ENCODE measurements at regions not wholly inside any gene's neighbourhood (a gene's known extent, or its start where the extent isn't known, plus 50 kb on each side); places are given as distances from the start of the nearest gene placed in this dataset.

GRCh38 chr11:128407962-128408361, 179.4 kb downstream of the ETS1 start:
- POLR2A ChIA-PET, result interaction anchor here (0.5 to 6.3 kb wide), 6 partner anchors 7 to 217 kb away, joined by 3 to 42 read pairs (median 4); no protein-coding TSS in a partner anchor
- H3K4me1 ChIP-seq (ENCODE audit: insufficient read depth, low read length, poor library complexity, severe bottlenecking), result peaks cover 3% of the 10 kb centered on the region
- no peaks in the 10 kb centered on the region for H3K9me3 ChIP-seq (ENCODE audit: low read length)
- no peaks in the 10 kb centered on the region for H4K20me1 ChIP-seq (ENCODE audit: insufficient read depth, low read length)
- DNase-seq (ENCODE audit: low spot score), result no peak
- H3K36me3 ChIP-seq (ENCODE audit: insufficient read depth, low read length), result no peaks in the 10 kb centered on the region
- TF ChIP-seq CTCF (conservative IDR thresholded peaks at IDR 0.05; ENCODE audit: low read length) (no peak), EZH2phosphoT487 (IDR thresholded peaks at IDR 0.05; ENCODE audit: borderline replicate concordance, low read depth, low read length) (no peak)
- BruUV-seq (replicated peaks), result no TSS peak
- H3K4me3 ChIP-seq (ENCODE audit: low read depth, low read length, poor library complexity, severe bottlenecking), result no peak overlapping the region
- no peak overlapping the region for H3K4me2 ChIP-seq (ENCODE audit: low read length)
- CTCF ChIA-PET (ENCODE audit: unreplicated experiment), result no interaction called here
- intact Hi-C loops (cut with micrococcal nuclease; ENCODE audit: unreplicated experiment), result no loop called here
- H3K27ac ChIP-seq (ENCODE audit: low read depth, low read length, poor library complexity, severe bottlenecking), result no peak overlapping the region
- H2AFZ ChIP-seq (ENCODE audit: low read length), result no peak overlapping the region
- H3K9me2 ChIP-seq (ENCODE audit: insufficient read depth, low read length), result no peaks in the 10 kb centered on the region
- H3K79me2 ChIP-seq (ENCODE audit: insufficient read depth, low read depth, low read length), result no peaks in the 10 kb centered on the region

GRCh38 chr11:128405714-128406662, 181.4 kb downstream of the ETS1 start:
- DNase-seq (ENCODE audit: low spot score), result no peak
- Histone ChIP-seq H2AFZ (ENCODE audit: low read length) (no peak overlapping the region), H3K4me1 (ENCODE audit: insufficient read depth, low read length, poor library complexity, severe bottlenecking) (no peaks in the 10 kb centered on the region), H4K20me1 (ENCODE audit: insufficient read depth, low read length) (no peaks in the 10 kb centered on the region), H3K9me2 (ENCODE audit: insufficient read depth, low read length) (no peaks in the 10 kb centered on the region), H3K27ac (ENCODE audit: low read depth, low read length, poor library complexity, severe bottlenecking) (no peak overlapping the region), H3K79me2 (ENCODE audit: insufficient read depth, low read depth, low read length) (no peaks in the 10 kb centered on the region), H3K4me3 (ENCODE audit: low read depth, low read length, poor library complexity, severe bottlenecking) (no peak overlapping the region), H3K4me2 (ENCODE audit: low read length) (no peak overlapping the region), H3K9me3 (ENCODE audit: low read length) (no peaks in the 10 kb centered on the region), H3K36me3 (ENCODE audit: insufficient read depth, low read length) (no peaks in the 10 kb centered on the region)
- TF ChIP-seq CTCF (conservative IDR thresholded peaks at IDR 0.05; ENCODE audit: low read length), result no peak
- no peak for TF ChIP-seq EZH2phosphoT487 (IDR thresholded peaks at IDR 0.05; ENCODE audit: borderline replicate concordance, low read depth, low read length)
- no TSS peak for BruUV-seq (replicated peaks)
- intact Hi-C loops (cut with micrococcal nuclease; ENCODE audit: unreplicated experiment), result no loop called here
- ChIA-PET POLR2A (interaction anchor here (0.5 to 2.8 kb wide), 6 partner anchors 12 to 113 kb away, joined by 3 to 12 read pairs (median 4); no protein-coding TSS in a partner anchor), CTCF (ENCODE audit: unreplicated experiment) (interaction anchor here (0.7 kb wide), 1 partner anchor 12 kb away, joined by 3 read pairs; no protein-coding TSS in a partner anchor)

GRCh38 chr11:128405112-128405511, 182.2 kb downstream of the ETS1 start:
- no peak for DNase-seq (ENCODE audit: low spot score)
- H3K9me2 ChIP-seq (ENCODE audit: insufficient read depth, low read length), result no peaks in the 10 kb centered on the region
- no peak overlapping the region for H3K4me3 ChIP-seq (ENCODE audit: low read depth, low read length, poor library complexity, severe bottlenecking)
- H3K27ac ChIP-seq (ENCODE audit: low read depth, low read length, poor library complexity, severe bottlenecking), result no peak overlapping the region
- H3K36me3 ChIP-seq (ENCODE audit: insufficient read depth, low read length), result no peaks in the 10 kb centered on the region
- no peaks in the 10 kb centered on the region for H3K9me3 ChIP-seq (ENCODE audit: low read length)
- H3K79me2 ChIP-seq (ENCODE audit: insufficient read depth, low read depth, low read length), result no peaks in the 10 kb centered on the region
- ChIA-PET CTCF (ENCODE audit: unreplicated experiment) (interaction anchor here (0.7 kb wide), 1 partner anchor 13 kb away, joined by 3 read pairs; no protein-coding TSS in a partner anchor), POLR2A (interaction anchor here (1.1 to 2.8 kb wide), 2 partner anchors 13 to 114 kb away, joined by 4 to 12 read pairs; no protein-coding TSS in a partner anchor)
- H4K20me1 ChIP-seq (ENCODE audit: insufficient read depth, low read length), result no peaks in the 10 kb centered on the region
- H3K4me2 ChIP-seq (ENCODE audit: low read length), result no peak overlapping the region
- no peak overlapping the region for H2AFZ ChIP-seq (ENCODE audit: low read length)
- TF ChIP-seq CTCF (conservative IDR thresholded peaks at IDR 0.05; ENCODE audit: low read length) (no peak), EZH2phosphoT487 (IDR thresholded peaks at IDR 0.05; ENCODE audit: borderline replicate concordance, low read depth, low read length) (no peak)
- no peaks in the 10 kb centered on the region for H3K4me1 ChIP-seq (ENCODE audit: insufficient read depth, low read length, poor library complexity, severe bottlenecking)
- intact Hi-C loops (cut with micrococcal nuclease; ENCODE audit: unreplicated experiment), result no loop called here
- BruUV-seq (replicated peaks), result no TSS peak
